ENCODE measurements at regions not wholly inside any gene's neighbourhood (a gene's known extent, or its start where the extent isn't known, plus 50 kb on each side); places are given as distances from the start of the nearest gene placed in this dataset.

DNA sequence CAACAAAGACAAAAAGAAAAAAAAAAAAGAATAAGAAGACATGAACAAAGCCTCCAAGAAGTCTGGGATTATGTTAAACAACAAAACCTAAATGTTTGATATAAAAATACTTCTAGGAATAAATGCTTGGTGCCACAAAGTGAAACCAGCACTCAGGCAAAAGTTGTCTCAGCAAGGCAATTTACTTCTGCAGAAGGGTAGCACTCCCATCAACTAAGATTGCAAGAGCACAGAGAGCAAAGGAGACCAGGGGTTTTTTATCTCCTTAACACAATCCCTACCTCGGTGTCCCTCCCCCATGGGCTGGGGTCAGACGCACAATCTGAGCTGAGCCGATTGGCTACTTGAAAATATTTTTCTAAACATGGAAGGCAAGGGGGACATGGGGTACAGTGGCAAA lies 381.3 kb upstream of the SLC24A2 start:
- Mint-ChIP-seq H3K27ac (no peak overlapping the region), H3K9me3 (peaks cover 30% of the 10 kb centered on the region), H3K36me3 (ENCODE audit: low read depth) (no peaks in the 10 kb centered on the region), H3K4me3 (no peak overlapping the region), H3K4me1 (no peaks in the 10 kb centered on the region), H3K27me3 (no peaks in the 10 kb centered on the region)
- ChIA-PET POLR2A (no interaction called here), CTCF (no interaction called here)
- DNase-seq (no peak), ATAC-seq (ENCODE audit: low read depth) (no peak)
- TF ChIP-seq, protein P1, sequence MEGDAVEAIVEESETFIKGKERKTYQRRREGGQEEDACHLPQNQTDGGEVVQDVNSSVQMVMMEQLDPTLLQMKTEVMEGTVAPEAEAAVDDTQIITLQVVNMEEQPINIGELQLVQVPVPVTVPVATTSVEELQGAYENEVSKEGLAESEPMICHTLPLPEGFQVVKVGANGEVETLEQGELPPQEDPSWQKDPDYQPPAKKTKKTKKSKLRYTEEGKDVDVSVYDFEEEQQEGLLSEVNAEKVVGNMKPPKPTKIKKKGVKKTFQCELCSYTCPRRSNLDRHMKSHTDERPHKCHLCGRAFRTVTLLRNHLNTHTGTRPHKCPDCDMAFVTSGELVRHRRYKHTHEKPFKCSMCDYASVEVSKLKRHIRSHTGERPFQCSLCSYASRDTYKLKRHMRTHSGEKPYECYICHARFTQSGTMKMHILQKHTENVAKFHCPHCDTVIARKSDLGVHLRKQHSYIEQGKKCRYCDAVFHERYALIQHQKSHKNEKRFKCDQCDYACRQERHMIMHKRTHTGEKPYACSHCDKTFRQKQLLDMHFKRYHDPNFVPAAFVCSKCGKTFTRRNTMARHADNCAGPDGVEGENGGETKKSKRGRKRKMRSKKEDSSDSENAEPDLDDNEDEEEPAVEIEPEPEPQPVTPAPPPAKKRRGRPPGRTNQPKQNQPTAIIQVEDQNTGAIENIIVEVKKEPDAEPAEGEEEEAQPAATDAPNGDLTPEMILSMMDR (IDR thresholded peaks at IDR 0.05), result no peak
- intact Hi-C loops (cut with micrococcal nuclease), result no loop called here

DNA sequence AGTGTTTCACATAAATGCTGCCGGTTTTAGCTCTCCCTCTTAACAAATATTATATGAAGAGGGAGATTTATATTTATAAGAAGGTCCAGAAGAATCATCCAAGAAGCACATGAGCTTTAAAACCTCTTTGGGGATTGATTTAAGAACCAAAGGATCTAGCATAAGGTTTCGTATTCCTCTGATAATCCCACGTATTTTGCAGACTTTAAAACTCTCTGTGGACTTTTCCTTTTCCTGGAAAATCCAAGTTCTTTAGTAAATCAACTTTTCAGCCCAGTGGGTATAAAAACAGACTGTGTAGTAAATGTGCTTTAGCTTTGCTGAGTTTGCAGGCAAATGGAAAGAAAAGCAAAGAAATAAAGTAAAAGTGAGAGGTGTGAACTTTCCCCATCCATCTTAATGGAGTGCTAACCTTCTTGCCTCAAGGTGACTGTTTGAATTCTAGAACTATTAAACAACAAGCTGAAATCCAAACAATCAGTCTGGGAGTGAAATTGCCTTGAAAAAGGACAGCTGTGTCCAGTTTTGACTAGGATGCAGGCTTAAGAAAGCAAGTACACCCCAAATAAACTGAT lies 363.4 kb upstream of the SLC24A2 start:
- H3K27me3 Mint-ChIP-seq, result no peaks in the 10 kb centered on the region
- intact Hi-C loops (cut with micrococcal nuclease), result no loop called here
- no peak overlapping the region for H3K4me3 Mint-ChIP-seq
- no peak overlapping the region for H3K27ac Mint-ChIP-seq
- TF ChIP-seq, protein P1 (IDR thresholded peaks at IDR 0.05), result no peak
- ATAC-seq (ENCODE audit: low read depth), result no peak
- CTCF ChIA-PET, result no interaction called here
- H3K9me3 Mint-ChIP-seq, result no peaks in the 10 kb centered on the region
- no peaks in the 10 kb centered on the region for H3K36me3 Mint-ChIP-seq (ENCODE audit: low read depth)
- POLR2A ChIA-PET, result no interaction called here
- DNase-seq, result no peak
- H3K4me1 Mint-ChIP-seq, result no peaks in the 10 kb centered on the region

DNA sequence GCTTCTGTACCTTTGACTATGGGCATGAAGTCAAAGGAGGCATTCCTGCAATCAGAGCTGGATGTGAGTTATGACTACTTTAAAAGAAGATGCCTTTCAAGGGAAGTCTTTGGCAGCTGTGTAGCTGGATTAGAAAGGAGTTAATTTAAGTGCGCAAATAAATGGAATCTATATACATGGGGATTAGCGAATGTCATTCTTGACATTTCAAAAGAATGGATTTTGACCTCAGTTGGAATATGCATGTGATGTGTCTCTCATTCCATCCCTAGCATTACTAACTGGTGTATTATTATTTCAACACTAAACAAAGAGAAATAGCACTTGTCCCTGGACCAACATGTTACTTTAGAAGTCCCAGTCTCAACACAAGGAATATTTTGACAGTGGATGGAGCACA lies 359.6 kb upstream of the SLC24A2 start:
- ATAC-seq (ENCODE audit: low read depth) (no peak), DNase-seq (no peak)
- no peaks in the 10 kb centered on the region for H3K36me3 Mint-ChIP-seq (ENCODE audit: low read depth)
- no peak overlapping the region for H3K4me3 Mint-ChIP-seq
- CTCF ChIA-PET, result no interaction called here
- POLR2A ChIA-PET, result no interaction called here
- intact Hi-C loops (cut with micrococcal nuclease), result no loop called here
- H3K4me1 Mint-ChIP-seq, result peaks cover 4% of the 10 kb centered on the region
- TF ChIP-seq, protein P1 (IDR thresholded peaks at IDR 0.05), result no peak
- H3K27ac Mint-ChIP-seq, result no peak overlapping the region
- H3K27me3 Mint-ChIP-seq, result peaks cover 2% of the 10 kb centered on the region
- H3K9me3 Mint-ChIP-seq, result no peaks in the 10 kb centered on the region

DNA sequence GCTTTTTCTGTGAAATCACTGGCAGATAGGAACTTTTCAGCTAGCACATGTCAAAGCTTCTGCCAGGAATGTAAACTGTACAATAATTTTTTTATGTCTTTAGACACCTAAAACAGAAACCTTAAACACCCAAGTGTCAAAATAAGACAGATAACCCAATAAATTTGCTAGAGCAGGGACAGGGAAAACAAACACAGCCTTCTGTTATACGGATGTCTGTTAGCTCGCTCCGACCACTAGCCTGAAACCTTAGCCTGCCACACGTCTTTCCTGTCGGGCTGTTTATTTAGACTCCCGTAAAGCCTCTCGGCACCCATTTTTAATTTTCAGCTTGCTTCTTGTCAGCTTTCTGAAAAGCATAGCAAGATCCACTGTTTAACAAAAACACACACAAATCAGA lies 355.4 kb upstream of the SLC24A2 start:
- Mint-ChIP-seq H3K27me3 (peaks cover 2% of the 10 kb centered on the region), H3K36me3 (ENCODE audit: low read depth) (no peaks in the 10 kb centered on the region), H3K4me1 (peaks cover 4% of the 10 kb centered on the region), H3K9me3 (no peaks in the 10 kb centered on the region), H3K27ac (no peak overlapping the region), H3K4me3 (no peak overlapping the region)
- ChIA-PET CTCF (no interaction called here), POLR2A (no interaction called here)
- intact Hi-C loops (cut with micrococcal nuclease), result no loop called here
- DNase-seq, result no peak
- ATAC-seq (ENCODE audit: low read depth), result no peak
- TF ChIP-seq, protein P1 (IDR thresholded peaks at IDR 0.05), result no peak

DNA sequence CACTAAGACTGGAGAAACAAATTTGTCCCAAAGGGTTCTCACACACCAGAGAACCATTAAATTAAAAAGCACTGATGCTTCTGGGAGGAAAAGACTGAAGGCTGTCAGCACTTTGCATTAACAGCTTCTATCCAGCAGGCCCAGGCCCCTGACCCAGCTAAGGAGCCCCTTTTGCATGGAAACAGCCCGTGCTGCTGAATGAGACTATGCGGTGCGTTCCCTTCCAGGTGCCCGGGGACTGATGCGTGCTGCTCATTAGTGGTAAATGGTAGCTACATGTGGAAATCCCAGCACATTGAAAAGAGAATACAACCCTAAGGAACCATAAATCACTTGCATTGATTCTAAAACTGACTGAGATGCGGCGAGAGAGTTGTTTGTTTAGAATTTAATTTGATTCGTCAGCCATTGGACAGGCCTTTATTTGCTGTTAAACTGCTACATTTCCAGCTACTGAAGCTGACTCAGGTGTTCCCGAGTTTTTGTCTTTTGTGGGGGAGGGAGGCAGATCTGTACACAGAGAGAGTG lies 351.0 kb upstream of the SLC24A2 start:
- Mint-ChIP-seq H3K27ac (no peak overlapping the region), H3K4me3 (no peak overlapping the region), H3K36me3 (ENCODE audit: low read depth) (no peaks in the 10 kb centered on the region), H3K4me1 (peaks cover 4% of the 10 kb centered on the region), H3K9me3 (no peaks in the 10 kb centered on the region), H3K27me3 (peaks cover 2% of the 10 kb centered on the region)
- ATAC-seq (ENCODE audit: low read depth), result no peak
- CTCF ChIA-PET, result no interaction called here
- TF ChIP-seq, protein P1 (IDR thresholded peaks at IDR 0.05), result no peak
- intact Hi-C loops (cut with micrococcal nuclease), result no loop called here
- POLR2A ChIA-PET, result no interaction called here
- DNase-seq, result no peak
